ENCODE measurements at regions not wholly inside any gene's neighbourhood (a gene's known extent, or its start where the extent isn't known, plus 50 kb on each side); places are given as distances from the start of the nearest gene placed in this dataset.

DNA sequence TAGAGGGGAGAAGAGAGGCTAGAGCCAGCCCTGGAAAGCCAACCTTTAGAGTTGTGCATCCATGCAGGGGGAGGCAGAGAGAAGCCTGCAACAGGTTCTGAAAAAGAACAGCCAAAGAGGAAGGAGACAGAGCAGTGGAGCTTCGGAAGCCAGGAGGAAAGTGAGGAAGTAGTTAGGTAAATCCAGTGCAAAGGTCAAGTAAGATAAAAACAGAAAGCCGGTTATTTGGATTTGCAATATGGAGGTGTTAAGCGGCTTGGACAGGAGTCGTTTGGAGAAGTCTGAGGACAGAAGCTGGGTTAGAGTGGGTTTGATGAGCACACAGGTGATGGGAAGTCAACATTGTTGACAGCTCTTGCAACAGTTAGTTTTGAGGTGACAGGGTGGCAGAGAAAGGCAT, 53.5 kb upstream of the FLT1 start:
- no peak for DNase-seq (ENCODE audit: extremely low read depth, low read depth)

GRCh38 chr13:28545583-28546333, 50.8 kb upstream of the FLT1 start:
- no peak for DNase-seq (ENCODE audit: extremely low read depth, low read depth)
